IPS-NIHi7 (cell line): ENCODE measurements at regions not wholly inside any gene's neighbourhood (a gene's known extent, or its start where the extent isn't known, plus 50 kb on each side); places are given as distances from the start of the nearest gene placed in this dataset.

Experiments used
- DNase-seq: peaks from one replicate; pipeline ENCODE4 v3.0.0; 2012; ENCODE audit warnings: mixed read lengths; ENCODE audit errors: extremely low spot score

- DNase-seq, result no peak
These were observed 614.6 kb upstream of the MGMT start for GRCh38 chr10:128852449-128852848.

DNA sequence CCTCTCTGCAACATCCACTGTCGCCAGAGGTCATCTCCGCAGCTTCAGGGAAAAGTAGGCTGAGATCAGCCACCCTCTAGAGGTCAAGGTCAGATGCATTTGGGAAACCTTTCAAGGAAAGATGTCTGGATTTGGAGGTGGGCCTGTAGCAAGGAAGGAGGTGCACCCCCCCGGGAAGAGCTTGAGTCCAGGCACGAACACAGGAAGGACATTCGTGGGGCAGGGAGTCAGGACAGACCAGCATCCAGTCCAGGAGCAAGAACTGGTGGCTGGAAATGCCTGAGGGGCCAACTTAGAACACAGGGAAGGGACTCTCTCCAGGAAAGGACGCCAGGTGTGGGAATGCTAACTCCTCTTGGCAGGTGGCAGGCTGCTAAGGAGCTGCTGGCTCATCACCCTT is 614.1 kb upstream of the MGMT start:
- no peak for DNase-seq

- no peak for DNase-seq
These were observed 613.5 kb upstream of the MGMT start for GRCh38 chr10:128853537-128853936.

DNA sequence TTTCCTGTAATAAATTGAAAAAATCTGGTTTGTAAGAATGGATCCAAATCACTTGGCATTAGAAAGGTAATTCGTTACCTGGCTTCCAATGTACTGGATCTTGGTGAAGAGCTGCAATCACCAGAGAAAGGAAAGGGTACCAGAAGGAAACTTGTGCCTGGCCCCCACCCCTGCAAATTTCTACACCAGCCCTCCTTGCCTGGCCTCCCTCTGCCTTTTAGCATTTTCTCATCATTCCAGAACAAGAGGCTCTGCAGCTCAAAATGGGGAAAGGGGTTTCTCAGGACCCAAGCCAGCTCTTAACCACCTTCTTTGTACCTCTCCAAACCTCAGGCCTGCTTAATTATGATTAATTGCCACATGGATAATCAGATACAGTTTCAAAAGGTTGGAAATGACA is 612.8 kb upstream of the MGMT start:
- DNase-seq, result no peak

GRCh38 chr10:128854963-128855362 is 612.1 kb upstream of the MGMT start:
- peak; percentile 43 for DNase-seq

DNA sequence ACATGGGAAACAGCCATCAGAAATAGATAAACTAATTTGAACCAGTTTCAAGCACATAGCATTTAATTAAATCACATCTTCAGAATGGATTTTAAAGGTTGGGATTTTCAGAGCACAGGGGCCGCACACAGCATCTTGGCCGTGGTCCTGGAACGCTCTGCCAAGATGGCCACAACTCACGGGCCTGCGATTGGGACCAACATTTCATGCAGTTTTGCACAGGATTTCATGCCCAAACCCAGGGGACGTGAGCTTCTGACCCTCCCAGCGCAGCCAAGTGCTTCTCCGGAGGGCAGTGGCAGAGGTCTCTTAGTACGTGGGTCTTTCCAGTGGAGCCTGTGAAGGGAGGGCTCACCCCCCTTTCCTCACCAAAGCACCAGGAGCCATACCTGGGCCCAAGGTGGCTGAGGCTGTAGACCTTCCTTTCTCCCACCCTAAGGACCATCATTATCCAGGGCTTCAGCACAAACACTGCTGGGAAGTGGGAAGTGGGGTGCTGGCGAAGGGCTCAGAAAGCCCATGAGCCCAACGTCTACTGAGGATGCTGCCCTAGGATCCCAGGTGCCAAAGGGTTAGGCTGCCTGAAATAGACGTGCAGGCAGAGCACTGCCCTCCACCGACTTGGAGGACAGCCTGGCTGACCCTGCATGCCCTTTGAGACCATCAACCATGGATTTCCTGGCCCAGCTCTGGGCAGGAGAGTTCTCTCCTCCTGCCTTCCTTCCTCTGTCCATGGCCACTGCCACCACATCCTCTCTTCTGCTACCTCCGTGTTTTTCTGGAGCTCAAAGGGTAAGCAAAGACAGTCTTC is 611.2 kb upstream of the MGMT start:
- no peak for DNase-seq

- DNase-seq, result peak; percentile 52
These were observed 607.2 kb upstream of the MGMT start for GRCh38 chr10:128859738-128860386.

DNA sequence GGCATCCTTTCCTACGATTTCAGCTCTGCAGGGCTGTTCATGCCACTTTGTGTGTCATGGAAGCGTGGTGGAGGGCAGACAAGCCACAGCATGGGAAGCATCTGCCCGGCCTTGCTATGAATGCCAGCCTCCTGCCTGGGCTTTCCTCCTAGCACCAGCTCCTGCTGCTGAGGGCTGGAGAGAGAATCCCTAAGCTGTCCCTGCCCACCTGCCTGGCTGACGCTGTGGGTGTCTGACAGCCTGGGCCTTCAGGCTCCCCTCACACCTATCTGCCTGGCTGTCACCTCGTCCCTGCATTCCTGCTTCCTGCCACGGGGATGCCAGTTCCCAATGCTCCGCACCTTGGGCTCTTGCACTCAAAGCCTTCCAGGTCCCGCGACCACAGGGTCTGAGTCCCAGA is 606.5 kb upstream of the MGMT start:
- no peak for DNase-seq

GRCh38 chr10:128861018-128861901 is 605.8 kb upstream of the MGMT start:
- no peak for DNase-seq

GRCh38 chr10:128863411-128863810 is 603.6 kb upstream of the MGMT start:
- DNase-seq, result no peak

GRCh38 chr10:128863823-128864405 is 603.1 kb upstream of the MGMT start:
- DNase-seq, result no peak

GRCh38 chr10:128864554-128865295 is 602.3 kb upstream of the MGMT start:
- DNase-seq, result no peak

DNA sequence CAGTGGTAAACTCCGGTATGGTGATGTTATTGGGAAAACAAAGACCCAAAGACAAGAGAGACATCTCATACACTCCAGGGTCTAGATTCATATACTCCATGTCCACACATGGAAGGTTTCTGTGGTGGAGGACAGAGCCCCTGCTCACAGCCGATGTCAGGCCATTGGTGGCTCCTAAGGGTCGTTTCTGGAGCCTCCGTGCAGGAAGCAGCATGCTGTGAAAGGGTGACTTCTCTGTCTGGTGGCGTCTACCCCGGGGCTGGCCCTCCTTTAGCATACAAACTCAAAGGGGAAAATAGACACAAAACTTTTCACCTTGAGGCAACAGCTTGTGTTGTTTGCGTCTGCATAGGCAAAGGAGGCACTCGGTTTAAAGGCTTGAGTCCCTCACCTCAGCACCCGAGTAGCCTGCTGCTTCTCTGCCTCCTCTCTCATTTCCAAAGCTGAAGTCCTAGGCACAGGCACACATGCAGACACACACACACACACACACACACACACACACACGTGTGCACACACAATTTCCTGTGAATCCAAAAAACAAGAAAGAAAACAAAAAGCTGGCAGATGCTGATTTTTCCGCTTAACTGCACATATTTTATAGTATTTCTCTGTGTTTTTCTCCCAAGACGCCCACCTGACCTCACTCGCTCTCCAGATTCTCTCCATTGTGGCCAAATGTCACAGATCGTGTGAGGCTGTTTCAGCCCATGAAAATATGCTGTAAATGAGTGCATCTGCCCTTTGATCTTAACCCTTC is 601.4 kb upstream of the MGMT start:
- no peak for DNase-seq

DNA sequence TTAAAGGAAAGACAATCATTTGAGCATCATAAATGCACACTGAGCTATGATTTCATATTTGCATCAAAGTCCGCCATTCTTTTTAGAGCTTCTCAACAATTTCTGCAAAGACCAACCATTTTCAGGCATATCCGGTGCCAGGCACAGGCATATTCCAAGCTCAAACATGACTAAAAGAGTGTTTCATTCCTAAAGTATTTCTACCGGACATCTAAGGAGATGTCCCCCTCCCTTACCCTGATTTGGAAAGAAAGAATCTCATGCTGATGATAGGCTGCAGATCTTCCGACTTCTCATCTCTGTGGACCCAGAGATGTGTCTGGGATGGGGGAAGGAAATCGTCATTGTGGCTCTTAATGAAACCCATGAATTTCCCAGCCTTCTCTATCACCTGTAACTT is 600.5 kb upstream of the MGMT start:
- DNase-seq, result no peak

DNA sequence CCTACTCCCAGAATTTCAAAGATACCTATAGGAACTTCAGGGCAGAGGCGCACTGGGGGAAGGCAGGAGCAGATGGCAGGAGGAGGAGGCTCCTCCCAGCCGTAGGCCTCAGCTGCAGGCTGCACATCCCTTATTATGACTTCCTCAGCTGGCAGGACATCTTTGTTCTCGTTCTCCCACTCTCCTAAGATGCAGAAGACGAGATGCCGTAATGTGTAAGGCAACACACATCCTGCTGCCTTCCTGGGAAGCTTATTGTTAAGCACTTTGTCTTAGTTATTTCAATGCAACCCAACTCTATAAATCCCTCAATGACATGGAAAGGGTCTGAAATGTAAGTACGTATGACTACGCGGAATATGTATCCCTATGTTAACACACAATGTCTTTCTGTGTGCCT is 599.8 kb upstream of the MGMT start:
- no peak for DNase-seq

DNA sequence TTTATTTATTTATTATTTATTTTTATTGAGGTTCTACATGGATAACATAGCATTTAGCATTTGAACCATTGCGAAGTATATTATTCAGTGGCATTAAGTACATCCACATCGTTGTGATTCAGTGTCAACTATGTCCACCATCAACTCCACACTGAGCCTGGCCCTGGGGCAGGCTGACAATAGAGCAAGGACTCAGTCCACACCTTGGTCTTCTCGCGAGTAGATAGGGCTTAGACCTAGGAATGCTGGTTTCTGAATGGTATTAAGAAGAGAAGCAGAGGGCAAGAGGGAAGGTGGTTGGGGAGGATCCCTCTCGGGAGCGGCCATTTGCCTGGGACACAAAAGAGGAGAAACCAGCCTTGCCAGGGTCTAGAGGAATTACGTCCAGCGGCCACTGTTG is 599.2 kb upstream of the MGMT start:
- DNase-seq, result no peak

- DNase-seq, result no peak
These were observed 598.6 kb upstream of the MGMT start for GRCh38 chr10:128868481-128868880.

DNA sequence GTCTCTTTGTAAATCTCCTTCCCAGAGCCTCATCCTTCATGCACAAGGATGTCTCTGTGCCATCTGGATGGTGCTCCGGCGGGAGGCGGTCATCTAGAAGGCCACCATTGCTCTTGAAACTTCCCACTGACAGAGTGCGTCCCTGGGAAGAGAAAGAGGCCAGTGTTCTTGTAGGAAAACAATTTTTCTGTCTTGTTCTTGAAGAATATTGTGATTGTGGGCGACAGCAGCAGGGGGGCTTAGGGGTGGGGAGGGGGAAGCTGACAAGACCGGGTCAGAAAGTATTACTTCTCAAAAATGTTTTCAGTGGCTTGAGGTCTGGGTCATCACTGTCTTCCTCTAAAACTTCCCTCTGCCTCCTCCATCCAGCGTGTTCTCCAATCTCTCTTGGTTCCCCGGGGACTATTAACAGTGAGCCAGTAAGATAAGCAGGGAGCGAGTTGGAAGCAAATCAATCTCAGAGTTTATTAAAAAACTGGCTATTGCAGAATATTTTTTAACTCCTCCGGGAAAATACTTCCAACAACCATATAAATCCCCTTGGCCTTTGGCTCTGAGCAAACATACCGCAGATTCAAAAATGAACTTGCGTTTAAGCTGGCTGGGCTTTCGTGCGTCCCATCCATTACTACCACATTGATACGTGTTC is 597.8 kb upstream of the MGMT start:
- DNase-seq, result no peak

- DNase-seq, result no peak
These were observed 596.0 kb upstream of the MGMT start for GRCh38 chr10:128870830-128871597.
